HG03108 (cell line): ENCODE measurements at regions not wholly inside any gene's neighbourhood (a gene's known extent, or its start where the extent isn't known, plus 50 kb on each side); places are given as distances from the start of the nearest gene placed in this dataset.
A peak's percentile ranks its signal among the peaks of the same experiment; 100 is the strongest.
"Not testable (repeated sequence)": the region's sequence is repeated elsewhere in the genome, so short reads cannot be mapped to it uniquely, and the experiment has no call there.

Experiments
- ATAC-seq: cut with Tn5 transposase; IDR thresholded peaks from one replicate; pipeline ENCODE4 v1.9.1; 2021; ENCODE audit warnings: moderate library complexity; ENCODE audit not compliant: unreplicated experiment

DNA sequence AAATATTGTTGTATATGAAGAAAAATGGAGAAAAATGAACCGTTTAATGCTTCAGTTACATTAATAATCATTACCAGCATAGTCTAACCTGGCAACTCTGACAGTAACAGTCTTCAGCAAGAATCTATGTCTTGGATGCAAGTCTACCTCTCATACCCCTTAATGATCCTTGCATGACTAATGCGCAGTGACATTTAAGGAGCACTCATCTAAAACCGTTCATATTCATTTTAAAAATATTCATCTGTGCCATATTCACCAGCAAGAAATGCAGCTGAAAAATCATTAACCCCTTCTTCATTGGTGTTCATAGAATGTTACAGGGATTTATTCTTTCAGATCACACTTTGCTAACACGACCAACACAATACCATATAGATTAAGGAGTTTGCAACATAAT, 227.2 kb upstream of the ASCC3 start:
- ATAC-seq: no peak

DNA sequence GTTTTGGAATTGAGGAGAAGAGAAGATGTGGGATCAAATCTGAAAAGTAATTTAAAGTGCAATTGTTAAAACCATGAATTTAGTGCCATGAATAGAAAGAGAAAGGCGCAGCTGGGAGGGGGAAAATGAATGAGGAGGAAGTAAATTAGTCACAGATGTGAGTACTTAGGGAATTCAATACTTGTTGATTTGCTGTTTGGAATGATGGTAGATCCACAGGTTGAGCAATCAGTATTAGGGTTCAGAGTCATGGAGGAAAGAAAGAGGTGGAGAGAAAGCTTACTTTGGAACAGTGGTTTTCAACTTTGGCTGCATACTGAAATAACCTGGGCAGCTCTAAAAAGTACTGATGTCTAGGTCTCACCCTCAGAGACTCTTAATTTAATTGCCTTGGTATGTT, 229.7 kb upstream of the ASCC3 start:
- no peak for ATAC-seq

- no peak for ATAC-seq
Observed at GRCh38 chr6:101113468-101114260, 232.5 kb upstream of the ASCC3 start.

DNA sequence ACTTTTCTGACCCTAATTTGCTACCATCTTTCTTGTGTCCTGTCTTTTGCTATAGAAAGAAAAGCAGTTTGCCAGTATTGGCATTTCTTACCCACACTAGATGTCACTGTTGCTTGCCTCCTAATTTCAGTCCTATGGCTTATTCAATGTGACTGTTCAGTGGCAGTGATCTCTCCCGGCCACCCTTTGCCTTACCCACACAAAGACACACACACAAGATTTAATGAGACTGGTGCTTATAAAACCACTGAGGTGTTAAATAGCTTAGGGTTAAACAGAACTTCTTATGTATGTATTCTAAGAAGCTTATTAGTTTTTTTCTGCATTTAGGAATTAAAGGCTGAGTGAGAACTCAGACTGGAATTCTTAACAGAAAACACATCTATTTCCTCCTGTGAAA, 233.6 kb upstream of the ASCC3 start:
- ATAC-seq: peak; percentile 54

DNA sequence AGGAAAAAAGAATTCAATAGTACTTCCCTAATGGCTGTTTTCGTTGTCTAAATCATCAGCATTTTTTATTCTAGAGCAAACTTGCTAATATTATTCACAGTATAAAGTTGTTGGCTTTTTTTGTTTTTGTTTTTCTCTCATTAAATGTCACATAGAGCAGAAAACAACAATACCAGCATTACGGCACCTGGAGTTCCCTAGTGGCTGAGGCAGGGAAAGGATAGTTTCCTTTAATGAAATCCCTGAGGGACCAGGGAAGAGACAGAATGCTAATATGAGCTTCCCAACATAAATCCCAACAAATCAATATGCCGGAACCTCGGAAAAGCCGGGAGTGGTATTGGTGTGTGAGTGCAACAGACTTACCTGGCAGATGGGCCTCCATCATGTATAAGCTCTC, 235.2 kb upstream of the ASCC3 start:
- no peak for ATAC-seq

DNA sequence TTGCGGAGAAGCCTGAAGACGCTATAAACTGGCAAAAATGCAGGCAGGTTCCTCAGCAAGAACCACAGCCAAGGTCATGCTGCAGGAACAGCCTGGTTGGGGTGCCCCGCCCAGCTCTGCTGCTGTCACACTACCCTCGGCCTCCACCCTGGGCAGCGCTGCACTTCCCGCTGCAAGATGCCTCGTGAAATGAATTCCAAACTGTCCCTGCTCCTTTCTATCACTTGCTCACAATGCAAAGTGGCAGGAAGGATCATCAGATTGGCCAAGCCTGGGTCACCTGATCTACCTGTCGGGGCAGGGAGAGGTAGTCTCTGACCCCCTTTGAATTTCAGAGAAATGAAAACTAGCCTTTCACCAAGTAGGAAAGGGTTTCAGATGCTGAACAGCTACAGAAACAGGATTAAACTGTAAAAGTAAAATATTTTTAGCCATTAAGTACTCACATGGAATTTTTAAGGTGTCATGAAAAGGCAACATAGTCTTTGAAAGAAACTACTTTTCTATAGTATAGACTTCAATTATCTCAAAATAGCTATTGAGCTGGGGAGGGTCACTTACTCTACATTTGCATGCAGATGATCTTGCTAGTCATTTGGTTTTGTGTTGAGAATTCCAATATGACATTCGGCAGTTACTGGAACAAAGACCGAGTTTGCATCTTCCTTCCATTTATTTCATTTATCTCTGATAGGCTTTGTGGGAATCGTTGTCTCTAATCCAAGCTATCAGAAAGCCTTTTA, 236.4 kb upstream of the ASCC3 start:
- no peak for ATAC-seq

DNA sequence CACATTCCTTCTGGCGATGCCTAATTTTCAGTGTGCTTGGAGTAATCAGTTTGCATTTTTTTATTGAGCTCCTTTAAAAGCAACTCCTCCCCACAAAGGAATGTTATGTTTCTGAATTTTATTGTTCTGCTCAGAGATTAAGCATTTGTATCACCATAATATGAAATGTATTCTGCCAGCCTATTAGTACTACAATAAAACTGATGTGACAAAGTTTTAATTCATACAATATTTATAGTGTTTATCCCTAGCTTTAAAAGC, 236.9 kb upstream of the ASCC3 start:
- no peak for ATAC-seq

GRCh38 chr6:101120747-101121146, 239.6 kb upstream of the ASCC3 start:
- ATAC-seq: no peak

- peak; percentile 46 for ATAC-seq
Observed at GRCh38 chr6:101125380-101125971, 244.3 kb upstream of the ASCC3 start.

GRCh38 chr6:101126501-101126900, 245.4 kb upstream of the ASCC3 start:
- ATAC-seq: no peak

DNA sequence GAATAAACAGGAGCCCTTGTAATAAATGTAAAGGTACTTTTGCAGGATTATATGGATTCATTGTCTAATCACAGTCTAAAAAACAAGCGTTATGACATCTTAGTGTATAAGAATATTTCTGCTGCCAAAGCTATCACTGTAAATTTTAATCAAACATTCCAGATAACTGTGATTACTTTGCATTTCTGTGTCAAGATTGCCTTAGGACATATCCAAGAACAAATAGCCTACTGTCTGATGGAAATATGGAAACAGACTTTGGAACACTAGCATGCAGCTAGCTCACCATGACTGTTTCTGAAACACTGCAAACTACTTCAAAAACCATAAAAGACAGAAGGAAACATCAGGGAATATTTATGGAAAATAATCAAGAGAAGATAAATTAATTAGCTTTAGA, 248.7 kb upstream of the ASCC3 start:
- ATAC-seq: no peak

- no peak for ATAC-seq
Observed at GRCh38 chr6:101146389-101146788, 247.1 kb upstream of the GRIK2 start.

- ATAC-seq: no peak
Observed at GRCh38 chr6:101150226-101150625, 243.3 kb upstream of the GRIK2 start.

DNA sequence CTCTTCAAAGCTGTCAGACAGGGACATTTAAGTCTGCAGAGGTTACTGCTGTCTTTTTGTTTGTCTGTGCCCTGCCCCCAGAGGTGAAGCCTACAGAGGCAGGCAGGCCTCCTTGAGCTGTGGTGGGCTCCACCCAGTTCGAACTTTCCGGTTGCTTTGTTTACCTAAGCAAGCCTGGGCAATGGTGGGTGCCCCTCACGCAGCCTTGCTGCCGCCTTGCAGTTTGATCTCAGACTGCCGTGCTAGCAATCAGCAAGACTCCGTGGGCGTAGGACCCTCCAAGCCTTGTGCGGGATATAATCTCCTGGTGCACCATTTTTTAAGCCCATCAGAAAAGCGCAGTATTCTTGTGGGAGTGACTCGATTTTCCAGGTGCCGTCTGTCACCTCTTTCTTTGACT, 235.9 kb upstream of the GRIK2 start:
- not testable (repeated sequence) for ATAC-seq

GRCh38 chr6:101163611-101164010, 229.9 kb upstream of the GRIK2 start:
- no peak for ATAC-seq

- ATAC-seq: no peak
Observed at GRCh38 chr6:101167638-101168037, 225.9 kb upstream of the GRIK2 start.

DNA sequence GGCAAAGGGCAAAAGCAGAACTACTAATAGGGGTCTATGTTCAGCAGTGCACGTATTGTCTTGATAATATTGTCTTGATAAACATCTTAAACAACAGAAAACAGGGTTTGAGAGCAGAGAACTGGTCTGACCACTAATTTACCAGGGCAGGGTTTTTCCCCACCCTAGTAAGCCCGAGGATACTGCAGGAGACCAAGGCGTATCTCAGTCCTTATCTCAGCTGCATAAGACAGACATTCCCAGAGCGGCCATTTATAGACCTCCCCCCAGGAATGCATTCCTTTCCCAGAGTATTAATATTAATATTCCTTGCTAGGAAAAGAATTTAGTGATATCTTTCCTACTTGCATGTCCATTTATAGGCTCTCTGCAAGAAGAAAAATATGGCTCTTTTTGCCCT, 222.5 kb upstream of the GRIK2 start:
- ATAC-seq: not testable (repeated sequence)

- ATAC-seq: no peak
Observed at GRCh38 chr6:101178748-101179147, 214.8 kb upstream of the GRIK2 start.

DNA sequence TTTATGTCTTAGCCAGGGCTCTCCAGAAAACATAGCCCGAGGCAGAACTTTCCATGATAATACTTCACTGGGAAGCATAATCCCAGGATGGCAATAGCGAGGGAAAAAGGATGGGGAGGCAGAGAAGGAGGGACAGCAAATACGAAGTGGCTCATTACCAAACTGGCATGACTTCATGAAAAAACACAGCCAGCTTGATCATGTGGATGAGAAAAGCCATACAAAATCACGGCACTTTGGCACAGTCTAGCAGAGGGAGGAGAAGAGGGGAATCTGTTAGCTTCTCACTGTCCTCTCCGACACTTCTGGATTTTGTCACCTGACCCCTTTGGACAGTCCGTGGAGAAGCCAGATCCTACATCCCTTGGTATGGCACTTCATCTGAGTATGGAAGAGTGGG, 212.5 kb upstream of the GRIK2 start:
- no peak for ATAC-seq

- ATAC-seq: not testable (repeated sequence)
Observed at GRCh38 chr6:101188285-101188798, 205.2 kb upstream of the GRIK2 start.

DNA sequence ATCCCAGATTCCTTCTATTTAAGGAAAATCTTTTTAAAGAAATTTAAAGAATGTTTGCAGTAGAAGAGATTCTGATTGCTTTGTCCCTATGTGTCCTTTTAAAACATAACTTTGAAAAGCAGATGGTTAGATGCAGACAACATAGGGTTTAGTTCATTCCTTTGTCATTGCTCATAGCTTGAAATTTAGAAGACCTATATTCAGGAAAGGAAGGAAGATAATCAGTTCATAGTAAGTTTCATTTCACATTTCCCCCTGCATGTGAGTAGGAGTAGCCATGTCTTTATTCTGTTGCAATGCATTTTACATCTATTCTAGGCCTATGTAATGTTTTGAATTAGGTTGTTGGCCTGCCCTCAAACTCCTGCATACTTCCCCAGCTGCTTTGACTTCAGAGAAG, 197.9 kb upstream of the GRIK2 start:
- ATAC-seq: no peak

DNA sequence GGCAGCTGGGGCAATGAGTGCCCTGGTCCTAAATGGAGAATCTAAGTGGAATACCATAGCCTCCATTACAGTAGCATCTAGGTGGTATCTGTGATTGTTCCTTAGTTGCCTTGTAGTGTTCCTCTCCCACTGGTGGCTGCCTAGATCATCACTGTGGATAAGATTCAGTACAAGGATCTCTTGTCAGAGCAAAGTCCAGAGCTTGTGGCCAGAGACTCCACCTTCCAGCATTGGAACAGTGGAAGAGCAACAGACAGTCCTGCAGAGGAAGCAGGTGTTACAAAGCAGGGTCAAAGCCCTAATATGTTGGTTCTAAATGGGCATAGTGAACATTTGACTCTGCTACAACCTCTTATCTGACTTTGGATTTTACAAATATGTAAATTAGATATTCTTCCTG, 194.1 kb upstream of the GRIK2 start:
- no peak for ATAC-seq
